ENCODE measurements at regions not wholly inside any gene's neighbourhood (a gene's known extent, or its start where the extent isn't known, plus 50 kb on each side); places are given as distances from the start of the nearest gene placed in this dataset.
A peak's percentile ranks its signal among the peaks of the same experiment; 100 is the strongest.

DNA sequence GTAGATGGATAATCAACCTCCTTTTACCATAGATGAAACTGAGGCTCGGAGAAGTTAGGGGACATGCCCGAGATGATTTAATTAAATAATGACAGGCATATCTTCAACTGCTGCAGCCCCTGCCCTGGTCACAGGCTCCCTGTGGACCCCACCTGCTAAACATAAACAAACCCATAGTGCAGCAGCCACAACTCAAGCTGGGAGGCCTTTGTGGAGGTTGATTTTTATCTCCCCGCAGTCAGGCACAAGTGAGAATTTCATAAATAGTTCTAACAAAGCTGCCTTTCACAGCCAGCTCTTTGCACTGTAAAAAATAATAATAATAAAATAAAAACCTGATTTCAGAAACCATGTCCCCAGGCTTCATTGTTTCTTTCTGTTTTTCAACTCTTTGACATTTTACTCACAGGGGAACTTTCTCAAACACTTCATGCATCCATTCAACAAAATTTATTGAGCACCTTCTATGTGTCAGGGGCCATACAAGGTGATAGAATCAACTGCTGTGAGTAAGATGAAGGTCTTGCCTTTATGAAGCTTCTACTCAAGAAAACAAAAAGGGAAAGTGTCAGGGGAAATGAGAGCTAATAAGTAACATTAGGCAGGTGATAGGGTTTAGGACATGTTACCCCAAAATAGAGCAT lies 393.6 kb upstream of the PROK2 start:
- TF ChIP-seq POLR2AphosphoS5 (IDR thresholded peaks at IDR 0.05) (no peak), CTCF (IDR thresholded peaks at IDR 0.05) (no peak), EP300 (IDR thresholded peaks at IDR 0.05) (no peak), POLR2A (IDR thresholded peaks at IDR 0.05) (no peak)
- H3K27me3 ChIP-seq: no peaks in the 10 kb centered on the region
- 90 to 100% methylated on average over 2 to 3 of the region's 3 CpGs for WGBS, 2 donors (ENCODE audit: low coverage in 1 of 2)
- H3K27ac ChIP-seq: no peak overlapping the region
- H3K9me3 ChIP-seq: no peaks in the 10 kb centered on the region
- H3K4me1 ChIP-seq: peaks cover 0 to 39% (median 11%) of the 10 kb centered on the region in 3 donors
- no peaks in the 10 kb centered on the region for H3K36me3 ChIP-seq
- no peak overlapping the region for H3K4me3 ChIP-seq
- ATAC-seq: no peak

DNA sequence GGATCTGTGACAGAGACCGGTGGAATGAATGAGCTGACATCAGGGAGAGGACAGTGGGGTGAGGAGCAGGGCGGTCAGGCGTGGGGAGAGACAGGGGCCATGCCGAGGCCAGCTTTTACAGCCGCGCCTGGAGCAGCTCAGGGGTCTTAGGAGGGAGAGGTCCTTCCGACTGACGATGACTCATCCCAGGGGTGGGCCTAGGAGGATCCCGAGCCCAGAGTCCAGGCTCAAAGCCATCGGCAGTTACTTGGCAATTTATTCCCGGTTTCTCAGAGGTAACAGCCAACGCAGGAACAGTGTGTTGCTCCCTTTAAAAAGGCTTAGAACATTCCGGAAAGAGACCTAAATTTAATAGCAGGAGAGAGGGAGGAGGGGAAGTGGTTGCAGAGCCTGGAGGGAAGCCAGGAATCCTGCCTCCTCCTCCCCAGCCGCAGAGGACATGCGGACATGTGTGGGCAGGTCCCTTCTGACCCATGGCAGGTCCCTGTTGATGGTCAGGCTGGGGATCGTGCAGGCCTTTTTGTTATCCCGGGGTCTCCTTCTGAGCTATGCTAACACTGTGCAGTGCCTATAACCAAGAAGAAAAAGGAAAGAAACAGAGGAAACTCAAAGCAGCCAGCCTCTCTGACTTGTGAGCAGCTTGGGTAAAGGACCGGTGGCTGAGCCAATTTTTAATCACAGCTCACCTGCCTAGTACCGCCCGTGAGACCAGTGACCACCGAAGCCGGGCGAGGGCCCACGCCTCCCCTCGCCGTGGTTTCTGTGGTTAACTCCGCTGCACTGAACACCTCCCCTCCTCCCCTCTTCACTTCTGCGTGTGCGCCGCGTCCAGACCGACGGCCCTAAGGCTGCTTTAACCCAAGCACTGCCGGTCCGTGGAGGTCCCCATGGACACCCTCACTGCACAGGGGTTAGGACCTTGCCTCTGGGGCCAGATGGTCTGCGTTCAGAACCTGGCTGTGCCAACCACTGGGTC lies 392.4 kb upstream of the PROK2 start:
- H3K4me3 ChIP-seq: peak overlapping the region in 1 of 2 donors; percentile 37
- 8 to 9% methylated on average over 12 to 19 of the region's 36 CpGs for WGBS, 2 donors (ENCODE audit: low coverage in 1 of 2)
- H3K4me1 ChIP-seq: peaks cover 0 to 51% (median 23%) of the 10 kb centered on the region in 3 donors
- no peaks in the 10 kb centered on the region for H3K27me3 ChIP-seq
- TF ChIP-seq POLR2AphosphoS5 (IDR thresholded peaks at IDR 0.05) (peak; percentile 78), EP300 (IDR thresholded peaks at IDR 0.05) (no peak), CTCF (IDR thresholded peaks at IDR 0.05) (no peak), POLR2A (IDR thresholded peaks at IDR 0.05) (no peak)
- H3K9me3 ChIP-seq: no peaks in the 10 kb centered on the region
- H3K27ac ChIP-seq: peak overlapping the region in 2 of 4 donors; percentile 68 to 74
- H3K36me3 ChIP-seq: no peaks in the 10 kb centered on the region
- ATAC-seq: peak; percentile 48

- H3K27me3 ChIP-seq: no peaks in the 10 kb centered on the region
- WGBS, 2 donors (ENCODE audit: low coverage in 1 of 2): 83 to 89% methylated on average over 2 to 3 of the region's 8 CpGs
- H3K4me1 ChIP-seq: peaks cover 0 to 59% (median 30%) of the 10 kb centered on the region in 3 donors
- H3K4me3 ChIP-seq: peak overlapping the region in 1 of 2 donors; percentile 37
- no peak for TF ChIP-seq CTCF (IDR thresholded peaks at IDR 0.05)
- TF ChIP-seq POLR2AphosphoS5 (IDR thresholded peaks at IDR 0.05): no peak
- TF ChIP-seq POLR2A (IDR thresholded peaks at IDR 0.05): no peak
- no peak for TF ChIP-seq EP300 (IDR thresholded peaks at IDR 0.05)
- H3K27ac ChIP-seq: peak overlapping the region in 2 of 4 donors; percentile 68 to 74
- no peak for ATAC-seq
- H3K9me3 ChIP-seq: no peaks in the 10 kb centered on the region
- H3K36me3 ChIP-seq: no peaks in the 10 kb centered on the region
Measured at GRCh38 chr3:72176537-72177041, 391.6 kb upstream of the PROK2 start.

DNA sequence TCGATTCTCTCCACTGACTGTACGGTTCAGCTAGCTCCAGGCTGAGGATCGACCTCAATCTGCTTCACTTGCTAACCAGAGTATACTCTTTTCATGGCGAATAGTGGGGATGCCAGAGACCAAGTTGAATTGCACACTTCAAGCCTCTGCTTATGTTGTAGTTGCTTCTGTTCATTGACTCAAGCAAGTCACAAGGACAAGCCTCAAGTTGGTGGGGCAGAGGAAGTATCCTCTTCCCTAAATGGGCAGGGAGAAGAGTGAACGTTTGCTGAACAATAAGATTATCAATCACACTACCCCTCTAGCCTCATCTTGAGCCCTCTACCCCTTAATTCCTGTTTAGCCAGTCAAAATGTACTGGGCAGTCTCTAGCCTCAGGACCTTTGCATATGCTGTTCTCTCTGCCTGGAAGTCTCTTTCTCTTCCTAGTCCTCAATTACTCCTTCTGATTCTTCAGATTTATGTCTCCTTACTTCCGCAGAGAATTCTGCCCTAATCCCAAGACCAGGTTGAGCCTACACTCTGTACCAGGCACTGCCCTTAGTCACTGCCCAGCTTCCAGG lies 390.4 kb upstream of the PROK2 start:
- 88 to 97% methylated on average over 4 to 6 of the region's 6 CpGs for WGBS, 2 donors (ENCODE audit: low coverage in 1 of 2)
- no peaks in the 10 kb centered on the region for H3K36me3 ChIP-seq
- no peak overlapping the region for H3K4me3 ChIP-seq
- H3K27ac ChIP-seq: no peak overlapping the region
- H3K9me3 ChIP-seq: no peaks in the 10 kb centered on the region
- ATAC-seq: no peak
- no peak for TF ChIP-seq EP300 (IDR thresholded peaks at IDR 0.05)
- TF ChIP-seq CTCF (IDR thresholded peaks at IDR 0.05): no peak
- no peak for TF ChIP-seq POLR2AphosphoS5 (IDR thresholded peaks at IDR 0.05)
- TF ChIP-seq POLR2A (IDR thresholded peaks at IDR 0.05): no peak
- H3K4me1 ChIP-seq: peaks cover 0 to 70% (median 35%) of the 10 kb centered on the region in 3 donors
- no peaks in the 10 kb centered on the region for H3K27me3 ChIP-seq

All from gastroesophageal sphincter (tissue), 4 donors.